HG02938 (cell line): ENCODE measurements at regions not wholly inside any gene's neighbourhood (a gene's known extent, or its start where the extent isn't known, plus 50 kb on each side); places are given as distances from the start of the nearest gene placed in this dataset.
A peak's percentile ranks its signal among the peaks of the same experiment; 100 is the strongest.

ENCODE experiments used
- ATAC-seq: cut with Tn5 transposase; IDR thresholded peaks from one replicate; pipeline ENCODE4 v1.9.1; 2021; ENCODE audit warnings: mild to moderate bottlenecking, moderate library complexity; ENCODE audit not compliant: unreplicated experiment

DNA sequence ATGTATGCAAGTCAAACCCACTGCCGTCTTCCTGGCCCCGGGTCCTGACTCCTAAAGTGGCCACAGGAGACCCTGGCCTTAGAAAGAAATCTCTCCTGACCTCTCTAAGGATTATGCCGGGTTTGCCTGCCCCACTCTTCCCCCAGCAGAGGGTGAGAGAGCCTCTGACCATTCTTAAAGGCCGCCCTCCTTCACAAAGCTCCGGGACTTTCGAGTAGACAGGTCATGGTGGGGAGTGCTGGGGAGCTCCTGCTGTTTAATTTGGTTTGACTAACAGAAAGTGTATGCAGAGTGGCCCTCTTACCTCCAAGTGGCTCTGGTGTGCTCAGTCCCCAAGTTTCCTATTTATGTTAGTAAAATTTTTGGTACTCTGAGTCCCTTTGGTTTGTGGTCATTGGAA is 111.8 kb downstream of the LRRC70 start:
- ATAC-seq = no peak

DNA sequence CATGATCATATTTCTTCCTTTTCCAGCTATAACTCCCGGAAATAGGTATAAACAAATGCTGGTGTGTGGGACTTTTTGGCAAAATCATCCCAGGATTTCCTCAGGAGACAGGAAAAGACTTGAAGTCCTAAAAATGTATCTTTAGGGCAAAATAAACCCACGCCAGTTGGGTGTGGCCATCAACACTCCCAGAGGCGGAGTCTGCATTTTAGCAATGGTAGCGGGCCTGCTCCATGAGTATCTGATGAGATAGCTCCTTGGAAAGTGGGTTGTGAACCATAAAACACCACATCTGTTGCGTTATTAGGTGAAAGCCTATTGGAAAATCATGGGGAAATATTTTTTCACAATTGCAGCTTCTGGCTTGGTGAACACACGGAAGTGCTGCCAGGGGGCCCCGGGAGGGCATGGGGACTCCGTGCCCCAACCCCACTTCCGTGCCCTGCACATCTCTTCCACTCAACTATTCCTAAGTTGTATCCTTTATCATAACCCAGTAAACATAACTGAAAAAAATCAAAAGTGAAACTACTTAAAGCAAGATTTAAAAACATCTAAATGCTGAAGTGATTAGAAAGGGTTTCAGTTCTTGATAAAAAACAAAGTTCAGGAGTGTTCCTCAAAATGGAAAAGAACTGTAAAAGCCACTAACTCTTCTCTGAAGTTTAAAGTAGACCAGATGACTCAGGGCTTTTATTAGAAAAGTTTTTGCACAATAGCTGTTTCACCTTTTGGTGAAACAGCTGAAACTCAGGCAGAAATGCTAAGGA is 111.2 kb downstream of the LRRC70 start:
- ATAC-seq = peak; percentile 52

DNA sequence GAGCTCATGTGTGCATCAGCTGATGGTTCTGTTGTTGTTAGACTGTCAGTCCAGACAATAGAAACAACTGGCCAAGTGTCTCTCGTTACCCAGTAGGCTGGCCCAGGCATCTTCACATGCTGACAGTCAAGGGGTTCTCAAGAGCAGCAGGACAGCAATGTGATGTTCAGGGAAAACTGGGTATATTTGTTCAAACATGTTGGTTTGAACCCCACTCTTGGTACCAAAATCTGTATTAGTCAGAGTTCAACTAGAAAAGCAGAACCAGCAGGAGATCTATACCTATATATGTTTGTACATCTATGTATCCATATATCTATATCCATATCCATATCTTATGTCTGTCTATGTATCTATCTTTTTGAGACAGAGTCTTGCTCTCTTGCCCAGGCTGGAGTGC is 108.1 kb downstream of the LRRC70 start:
- ATAC-seq = no peak

GRCh38 chr5:62685221-62685620 is 106.6 kb downstream of the LRRC70 start:
- no peak for ATAC-seq

GRCh38 chr5:62684310-62684709 is 105.7 kb downstream of the LRRC70 start:
- no peak for ATAC-seq

DNA sequence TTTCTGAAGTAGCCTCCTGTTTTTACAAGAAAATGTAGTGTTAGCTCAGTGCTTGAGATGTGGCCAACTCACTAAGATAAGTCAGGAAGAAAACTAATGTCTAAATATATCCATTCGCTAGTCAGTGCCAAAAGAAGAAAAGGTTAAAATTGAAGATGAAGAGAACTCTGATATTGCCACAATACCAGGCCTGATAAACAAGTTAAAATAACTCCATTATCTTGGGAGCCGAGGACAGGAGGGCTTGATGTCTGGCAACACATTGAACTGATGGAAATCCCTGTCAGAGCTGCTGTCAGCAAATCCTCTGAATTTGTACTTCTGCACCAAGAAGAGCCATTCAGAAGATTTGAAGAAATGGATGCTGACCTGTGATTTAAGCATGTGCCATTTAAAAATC is 103.4 kb downstream of the LRRC70 start:
- no peak for ATAC-seq

- no peak for ATAC-seq
Measured at GRCh38 chr5:62681117-62681850, 102.7 kb downstream of the LRRC70 start.

GRCh38 chr5:62680121-62680520 is 101.5 kb downstream of the LRRC70 start:
- ATAC-seq = no peak
